HEK293T (cell line): ENCODE measurements at regions not wholly inside any gene's neighbourhood (a gene's known extent, or its start where the extent isn't known, plus 50 kb on each side); places are given as distances from the start of the nearest gene placed in this dataset.
"Not testable (repeated sequence)": the region's sequence is repeated elsewhere in the genome, so short reads cannot be mapped to it uniquely, and the experiment has no call there.

ENCODE experiments used
- CTCF ChIA-PET: fragments of 350-600 bp; formaldehyde crosslinking; extraction: SDS; loops from one replicate; lab custom pipeline; 2021; ENCODE audit warnings: antibody characterized with exemption, inconsistent platforms; lab: Yijun Ruan, JAX
- POLR2A ChIA-PET: fragments of 350-600 bp; formaldehyde crosslinking; extraction: SDS; loops from one replicate; lab custom pipeline; 2020; ENCODE audit warnings: antibody characterized with exemption, inconsistent platforms; lab: Yijun Ruan, JAX
- DNase-seq: peaks from one replicate; pipeline ENCODE4 v3.0.0; 2012; ENCODE audit warnings: mixed read lengths; ENCODE audit errors: extremely low spot score
- ARNT ChIP-seq: fragments of 450-650 bp; IDR thresholded peaks from 2 replicates; pipeline ENCODE4 v1.6.1; 2017; ENCODE audit warnings: mild to moderate bottlenecking
- BHLHE40 ChIP-seq: fragments of 450-650 bp; IDR thresholded peaks from 2 replicates; pipeline ENCODE4 v1.6.1; 2016; ENCODE audit warnings: mild to moderate bottlenecking, moderate library complexity, borderline replicate concordance
- CTBP1 ChIP-seq: fragments of 450-650 bp; IDR thresholded peaks from 2 replicates; pipeline ENCODE4 v1.6.1; 2016; ENCODE audit warnings: borderline replicate concordance
- ELF4 ChIP-seq: fragments of 450-650 bp; IDR thresholded peaks from 2 replicates; pipeline ENCODE4 v1.6.1; 2017; ENCODE audit warnings: antibody characterized with exemption
- FOXA1 ChIP-seq: fragments of 450-650 bp; IDR thresholded peaks from 2 replicates; pipeline ENCODE4 v1.6.1; 2016; ENCODE audit warnings: mild to moderate bottlenecking
- FOXK2 ChIP-seq: fragments of 450-650 bp; IDR thresholded peaks from 2 replicates; pipeline ENCODE4 v1.6.1; 2016; ENCODE audit warnings: mild to moderate bottlenecking
- FOXM1 ChIP-seq: fragments of 450-650 bp; IDR thresholded peaks from 2 replicates; pipeline ENCODE4 v1.6.1; 2017; ENCODE audit warnings: mild to moderate bottlenecking, borderline replicate concordance
- HDGF ChIP-seq: fragments of 450-650 bp; IDR thresholded peaks from 2 replicates; pipeline ENCODE4 v1.6.1; 2017; ENCODE audit warnings: antibody characterized with exemption, borderline replicate concordance
- L3MBTL2 ChIP-seq: fragments of 450-650 bp; conservative IDR thresholded peaks from 2 replicates; pipeline ENCODE4 v1.6.1; 2016; ENCODE audit warnings: mild to moderate bottlenecking
- LEF1 ChIP-seq: fragments of 450-650 bp; IDR thresholded peaks from 2 replicates; pipeline ENCODE4 v1.6.1; 2017; ENCODE audit warnings: mild to moderate bottlenecking, borderline replicate concordance
- NFRKB ChIP-seq: fragments of 450-650 bp; IDR thresholded peaks from 2 replicates; pipeline ENCODE4 v1.6.1; 2016; ENCODE audit warnings: mild to moderate bottlenecking, moderate library complexity
- SP1 ChIP-seq: fragments of 450-650 bp; IDR thresholded peaks from 2 replicates; pipeline ENCODE4 v1.6.1; 2017
- SUZ12 ChIP-seq: fragments of 450-650 bp; IDR thresholded peaks from 2 replicates; pipeline ENCODE4 v1.6.1; 2016; ENCODE audit warnings: mild to moderate bottlenecking
- TARDBP ChIP-seq: fragments of 450-650 bp; IDR thresholded peaks from 2 replicates; pipeline ENCODE4 v1.6.1; 2016
- ZNF384 ChIP-seq: fragments of 450-650 bp; IDR thresholded peaks from 2 replicates; pipeline ENCODE4 v1.6.1; 2016
- TF ChIP-seq, protein P1 (sequence below): fragments of 450-650 bp; IDR thresholded peaks from 2 replicates; pipeline ENCODE4 v1.6.1; 2016

DNA sequence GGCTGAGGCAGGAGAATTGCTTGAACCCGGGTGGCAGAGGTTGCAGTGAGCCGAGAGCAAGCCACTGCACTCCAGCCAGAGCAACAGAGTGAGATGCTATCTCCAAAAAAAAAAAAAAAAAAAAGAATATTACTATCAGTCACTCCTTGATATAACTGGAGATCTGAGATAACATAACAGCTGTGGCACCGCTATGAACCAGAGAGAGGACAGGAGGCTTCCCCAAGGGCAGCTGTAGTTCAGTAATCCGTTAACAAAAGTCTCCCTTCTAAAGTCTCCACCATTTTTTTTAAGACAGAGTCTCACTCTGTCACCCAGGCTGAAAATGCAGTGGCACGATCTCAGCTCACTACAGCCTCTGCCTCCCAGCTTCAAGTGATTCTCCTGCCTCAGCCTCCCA, 120.5 kb downstream of the SEPTIN7 start:
- DNase-seq, POLR2A ChIA-PET: not testable (repeated sequence)
- CTCF ChIA-PET, result interaction anchor here (1.0 kb wide), 1 partner anchor 55 kb away, joined by 8 read pairs; no protein-coding TSS in a partner anchor

DNA sequence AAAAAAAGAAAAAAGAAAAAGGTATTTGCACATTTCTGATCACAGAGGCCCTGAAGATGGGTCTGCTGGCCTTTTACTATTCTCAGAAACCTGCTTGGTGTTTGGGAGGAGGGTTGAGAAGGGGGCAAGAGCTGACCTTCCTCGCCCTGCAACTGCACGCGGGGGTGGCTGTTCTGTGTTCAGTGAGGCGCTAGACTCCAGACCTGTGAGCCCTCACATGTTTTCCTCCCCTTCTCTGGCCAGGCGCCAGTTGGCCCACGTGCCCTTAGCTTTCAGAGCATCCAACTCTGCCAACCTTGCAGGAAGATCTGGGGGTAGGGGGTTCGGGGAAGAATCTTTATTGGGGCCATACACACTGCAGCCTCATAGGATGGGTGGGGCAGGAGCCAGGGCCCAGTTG, 123.8 kb downstream of the SEPTIN7 start:
- CTCF ChIA-PET, DNase-seq, POLR2A ChIA-PET: not testable (repeated sequence)

DNA sequence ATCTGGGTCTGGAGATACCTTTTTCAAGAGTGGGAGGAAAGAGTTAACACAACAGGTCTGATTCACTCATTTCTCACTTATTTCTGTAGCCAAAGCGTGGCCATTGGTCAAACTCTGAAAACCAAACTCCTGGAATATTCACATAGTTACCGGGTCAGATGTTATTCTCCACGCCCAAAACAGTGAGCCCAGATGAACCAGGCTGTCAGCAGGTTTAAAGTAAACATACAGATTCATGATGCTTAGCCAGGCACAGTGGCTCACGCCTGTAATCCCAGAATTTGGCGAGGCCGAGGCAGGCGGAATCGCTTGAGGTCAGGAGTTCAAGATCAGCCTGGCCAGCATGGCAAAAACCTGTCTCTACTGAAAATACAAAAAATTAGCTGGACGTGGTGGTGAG, 126.1 kb downstream of the SEPTIN7 start:
- DNase-seq, CTCF ChIA-PET, POLR2A ChIA-PET: not testable (repeated sequence)

DNA sequence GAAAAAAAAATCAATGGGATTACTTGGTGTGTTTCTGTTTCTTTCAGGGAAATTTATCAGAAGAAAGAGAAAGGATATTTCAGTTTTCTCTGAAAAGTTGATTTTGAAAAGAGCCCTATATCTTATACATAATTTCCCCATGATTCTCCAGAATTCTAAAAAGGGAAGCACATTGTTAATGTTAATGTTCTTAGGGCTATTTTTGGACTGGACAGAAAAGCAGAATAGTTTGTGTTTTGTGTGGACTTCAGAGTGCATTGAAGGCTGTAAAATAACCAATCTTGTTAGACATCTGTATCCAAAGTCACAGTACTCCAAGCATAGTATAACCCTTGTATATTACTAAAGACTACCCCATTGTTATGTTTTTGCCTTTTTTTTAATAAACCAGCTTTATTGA, 130.3 kb downstream of the SEPTIN7 start:
- CTCF ChIA-PET, DNase-seq, POLR2A ChIA-PET: not testable (repeated sequence)

DNA sequence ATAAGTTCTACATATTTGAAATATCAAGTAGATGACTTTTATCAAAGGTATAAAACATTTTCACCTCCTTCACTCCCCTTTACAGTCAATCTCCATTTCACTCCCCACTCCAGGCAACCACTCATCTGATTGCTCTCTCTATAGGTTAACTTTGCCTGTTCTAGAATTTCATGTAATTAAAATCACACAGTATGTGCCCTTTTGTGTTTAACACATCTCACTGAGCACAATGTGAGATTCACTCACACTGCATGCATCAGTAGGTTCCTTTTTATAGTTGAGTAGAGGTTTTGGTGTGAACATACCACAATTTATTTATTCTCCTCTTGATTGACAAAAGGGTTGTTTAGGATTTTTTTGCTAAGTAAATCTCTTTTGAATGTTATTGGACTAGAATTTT, 130.7 kb downstream of the SEPTIN7 start:
- POLR2A ChIA-PET, DNase-seq, CTCF ChIA-PET: not testable (repeated sequence)

DNA sequence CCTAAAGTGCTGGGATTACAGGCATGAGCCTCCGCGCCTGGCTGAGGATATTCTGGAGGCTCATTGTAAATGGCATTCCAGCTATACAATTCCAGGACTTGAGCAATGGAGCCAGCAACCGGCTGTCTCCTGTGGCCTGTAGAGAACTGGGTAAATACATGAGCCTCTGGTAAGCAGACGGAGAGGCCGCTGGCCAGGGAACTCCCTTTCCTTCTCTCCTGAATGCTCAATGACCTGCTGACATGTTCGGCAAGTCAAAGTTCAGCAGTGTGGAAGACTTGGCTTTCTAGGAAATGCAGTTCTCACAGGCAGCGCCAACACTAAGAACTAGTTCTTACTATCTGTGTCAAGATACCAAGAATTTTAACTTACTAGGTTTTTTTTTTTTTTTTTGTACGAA, 139.8 kb downstream of the SEPTIN7 start:
- POLR2A ChIA-PET, CTCF ChIA-PET, DNase-seq: not testable (repeated sequence)

DNA sequence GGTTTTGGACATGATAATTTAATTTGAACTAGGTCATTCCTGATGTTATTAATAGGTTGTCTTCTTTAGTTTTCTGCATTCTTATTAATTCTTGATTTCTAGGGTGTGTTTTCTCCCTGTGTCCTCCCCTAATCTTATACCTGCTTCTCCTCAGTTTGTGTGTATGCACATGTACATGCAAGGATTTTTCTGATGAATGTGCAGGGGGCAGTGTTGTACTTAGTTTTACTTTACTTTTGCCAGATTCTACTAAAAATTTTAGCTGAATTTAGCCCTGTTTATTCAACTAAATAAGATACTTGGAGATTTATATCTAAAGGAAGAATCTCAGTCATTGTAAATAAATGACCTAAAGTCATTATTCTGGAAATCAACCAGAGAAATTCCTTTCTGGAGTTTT, 144.8 kb downstream of the SEPTIN7 start:
- CTCF ChIA-PET, DNase-seq, POLR2A ChIA-PET: not testable (repeated sequence)

DNA sequence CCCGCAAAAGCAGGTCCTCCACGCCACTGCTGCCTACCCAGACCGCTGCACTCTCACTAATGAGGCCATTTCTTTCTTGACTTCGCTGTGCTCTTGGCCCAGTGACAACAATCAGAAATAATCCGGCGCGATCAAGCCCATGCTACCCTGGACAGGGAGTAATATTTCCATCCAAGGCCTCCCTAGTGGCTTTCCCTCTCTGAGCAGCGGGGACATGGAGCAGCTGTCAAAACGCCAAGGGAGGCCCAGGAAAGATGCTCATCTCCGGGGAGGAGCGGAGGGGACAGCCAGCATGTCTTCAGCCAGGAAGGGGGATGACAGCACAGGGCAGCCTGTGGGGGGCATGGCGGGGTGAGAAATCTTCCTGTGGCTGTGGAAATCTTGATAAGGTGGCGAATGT, 154.9 kb downstream of the SEPTIN7 start:
- CTCF ChIA-PET, DNase-seq, POLR2A ChIA-PET: not testable (repeated sequence)

DNA sequence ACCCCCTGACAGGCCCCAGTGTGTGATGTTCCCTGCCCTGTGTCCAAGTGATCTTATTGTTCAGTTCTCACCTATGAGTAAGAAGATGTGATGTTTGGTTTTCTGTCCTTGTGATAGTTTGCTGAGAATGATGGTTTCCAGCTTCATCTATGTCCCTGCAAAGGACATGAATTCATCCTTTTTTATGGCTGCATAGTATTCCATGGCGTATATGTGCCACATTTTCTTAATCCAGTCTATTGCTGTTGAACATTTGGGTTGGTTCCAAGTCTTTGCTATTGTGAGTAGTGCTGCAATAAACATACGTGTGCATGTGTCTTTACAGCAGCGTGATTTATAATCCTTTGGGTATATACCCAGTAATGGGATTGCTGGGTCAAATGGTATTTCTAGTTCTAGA, 156.1 kb downstream of the SEPTIN7 start:
- DNase-seq, CTCF ChIA-PET, POLR2A ChIA-PET: not testable (repeated sequence)

DNA sequence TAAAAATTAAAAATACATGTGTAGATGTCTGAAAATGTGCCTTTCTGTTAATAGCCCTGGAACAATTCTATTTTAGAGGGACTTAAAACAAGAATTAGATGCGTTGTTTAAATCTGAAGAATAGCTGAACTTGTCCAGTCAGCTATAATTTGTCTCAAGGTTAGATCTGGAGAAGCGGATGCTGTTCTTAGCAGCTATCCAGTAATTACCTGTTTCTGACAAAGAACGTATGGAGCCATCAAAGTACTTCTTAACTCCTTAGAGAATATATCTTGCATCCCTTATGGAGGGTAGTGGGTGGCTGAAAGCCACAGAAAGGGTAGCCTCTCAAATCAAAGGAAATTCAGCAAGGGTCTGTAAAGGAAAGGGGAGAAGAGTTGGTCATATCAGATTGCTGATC, 160.4 kb downstream of the SEPTIN7 start:
- CTCF ChIA-PET, POLR2A ChIA-PET, DNase-seq: not testable (repeated sequence)

DNA sequence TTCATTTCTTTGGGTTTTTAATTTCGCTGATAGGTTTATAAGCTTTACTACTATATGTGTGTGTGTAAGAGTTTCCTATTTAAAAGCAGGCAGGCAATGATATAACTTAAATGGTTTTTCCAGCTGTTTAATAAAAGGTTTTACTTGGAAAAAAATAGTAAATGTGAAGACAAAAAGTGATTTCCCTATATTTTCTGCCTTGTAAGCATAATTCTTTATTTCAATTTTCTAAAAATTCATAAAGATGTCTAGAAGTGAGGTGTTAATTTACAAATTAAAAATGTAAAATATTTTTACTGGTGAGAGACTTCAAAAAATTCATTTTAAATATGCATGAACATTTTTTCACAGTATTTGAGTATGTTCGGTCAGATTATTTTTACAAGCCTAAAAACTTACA, 161.8 kb downstream of the SEPTIN7 start:
- POLR2A ChIA-PET, DNase-seq, CTCF ChIA-PET: not testable (repeated sequence)

DNA sequence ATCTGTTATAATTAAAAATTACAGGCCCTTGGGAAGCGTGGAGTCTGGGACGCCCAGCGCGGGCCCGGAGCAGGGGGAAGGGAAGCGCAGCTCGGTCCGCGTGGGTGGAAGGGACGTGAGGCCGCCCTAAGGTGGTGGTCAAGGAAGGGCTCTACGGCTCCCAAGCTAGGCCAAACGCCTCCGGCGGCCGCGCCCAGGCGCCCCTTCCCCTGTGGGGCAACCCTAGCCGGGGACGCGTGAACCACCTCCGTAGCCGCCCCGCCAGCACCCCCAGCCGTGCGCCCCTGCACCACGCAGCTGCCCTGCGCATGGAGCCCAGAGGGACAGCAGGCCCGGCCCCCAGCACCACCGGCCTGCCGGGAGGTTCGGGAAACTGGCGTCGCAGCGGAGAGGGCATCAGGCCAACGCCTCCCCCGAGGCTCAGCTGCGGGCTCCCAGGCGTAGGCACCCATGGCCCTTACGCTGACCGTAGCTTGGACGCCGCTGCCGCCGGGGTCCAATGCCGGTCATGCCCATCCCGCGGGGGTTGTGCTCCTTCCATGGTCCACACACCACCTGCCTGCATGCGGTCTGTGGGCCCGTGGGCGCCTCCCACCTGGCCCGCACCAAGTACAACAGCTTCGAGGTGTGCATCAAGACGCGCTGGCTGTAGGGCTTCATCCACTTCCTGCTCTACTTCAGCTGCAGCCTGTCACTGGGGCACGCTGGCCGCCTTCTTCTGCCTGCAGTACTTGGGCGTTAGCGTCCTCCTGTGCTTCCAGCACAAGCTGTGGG, 166.7 kb downstream of the SEPTIN7 start:
- POLR2A ChIA-PET, result no interaction called here
- CTCF ChIA-PET, result interaction anchor here (0.9 kb wide), 1 partner anchor 352 kb away, joined by 3 read pairs; no protein-coding TSS in a partner anchor

More for the DNA sequence above, 166.7 kb downstream of the SEPTIN7 start:
- no peak for DNase-seq
- TF ChIP-seq ZNF384 (no peak), SUZ12 (no peak), SP1 (no peak), LEF1 (no peak), TARDBP (no peak), ARNT (no peak), FOXK2 (no peak), FOXM1 (no peak), FOXA1 (no peak), L3MBTL2 (no peak), ELF4 (no peak), CTBP1 (no peak), BHLHE40 (no peak), HDGF (no peak), NFRKB (no peak)
- TF ChIP-seq, protein P1, sequence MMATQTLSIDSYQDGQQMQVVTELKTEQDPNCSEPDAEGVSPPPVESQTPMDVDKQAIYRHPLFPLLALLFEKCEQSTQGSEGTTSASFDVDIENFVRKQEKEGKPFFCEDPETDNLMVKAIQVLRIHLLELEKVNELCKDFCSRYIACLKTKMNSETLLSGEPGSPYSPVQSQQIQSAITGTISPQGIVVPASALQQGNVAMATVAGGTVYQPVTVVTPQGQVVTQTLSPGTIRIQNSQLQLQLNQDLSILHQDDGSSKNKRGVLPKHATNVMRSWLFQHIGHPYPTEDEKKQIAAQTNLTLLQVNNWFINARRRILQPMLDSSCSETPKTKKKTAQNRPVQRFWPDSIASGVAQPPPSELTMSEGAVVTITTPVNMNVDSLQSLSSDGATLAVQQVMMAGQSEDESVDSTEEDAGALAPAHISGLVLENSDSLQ, result no peak
